HG02610 (cell line): ENCODE measurements at regions not wholly inside any gene's neighbourhood (a gene's known extent, or its start where the extent isn't known, plus 50 kb on each side); places are given as distances from the start of the nearest gene placed in this dataset.

ENCODE experiments used
- ATAC-seq: cut with Tn5 transposase; IDR thresholded peaks from one replicate; pipeline ENCODE4 v1.9.1; 2021; ENCODE audit warnings: mild to moderate bottlenecking, moderate library complexity; ENCODE audit not compliant: unreplicated experiment

GRCh38 chr17:73723317-73723716 lies 79.1 kb upstream of the SDK2 start:
- no peak for ATAC-seq

- no peak for ATAC-seq
Measured at GRCh38 chr17:73724341-73724740, 80.1 kb upstream of the SDK2 start.

GRCh38 chr17:73724990-73725389 lies 80.7 kb upstream of the SDK2 start:
- ATAC-seq, result no peak

- ATAC-seq, result no peak
Measured at GRCh38 chr17:73725794-73726515, 81.7 kb upstream of the SDK2 start.

- ATAC-seq, result no peak
Measured at GRCh38 chr17:73727941-73728340, 83.7 kb upstream of the SDK2 start.

- ATAC-seq, result no peak
Measured at GRCh38 chr17:73729101-73729500, 84.9 kb upstream of the SDK2 start.

- no peak for ATAC-seq
Measured at GRCh38 chr17:73731733-73732132, 87.5 kb upstream of the SDK2 start.

- ATAC-seq, result no peak
Measured at GRCh38 chr17:73733517-73733916, 89.3 kb upstream of the SDK2 start.

GRCh38 chr17:73735245-73735644 lies 91.0 kb upstream of the SDK2 start:
- ATAC-seq, result no peak

GRCh38 chr17:73738751-73739575 lies 94.7 kb upstream of the SDK2 start:
- ATAC-seq, result no peak

- no peak for ATAC-seq
Measured at GRCh38 chr17:73740370-73740769, 96.1 kb upstream of the SDK2 start.

- ATAC-seq, result no peak
Measured at GRCh38 chr17:73742948-73743381, 98.7 kb upstream of the SDK2 start.

GRCh38 chr17:73743518-73744201 lies 99.4 kb upstream of the SDK2 start:
- no peak for ATAC-seq

GRCh38 chr17:73744411-73744810 lies 100.2 kb upstream of the SDK2 start:
- no peak for ATAC-seq

GRCh38 chr17:73746314-73747073 lies 102.2 kb upstream of the SDK2 start:
- ATAC-seq, result no peak

GRCh38 chr17:73747221-73748002 lies 103.2 kb upstream of the SDK2 start:
- ATAC-seq, result no peak

GRCh38 chr17:73748508-73748907 lies 104.3 kb upstream of the SDK2 start:
- ATAC-seq, result no peak

GRCh38 chr17:73749337-73749823 lies 105.1 kb upstream of the SDK2 start:
- no peak for ATAC-seq

GRCh38 chr17:73749928-73750605 lies 105.8 kb upstream of the SDK2 start:
- ATAC-seq, result no peak
